Eye (tissue), 1 donor: ENCODE measurements at regions not wholly inside any gene's neighbourhood (a gene's known extent, or its start where the extent isn't known, plus 50 kb on each side); places are given as distances from the start of the nearest gene placed in this dataset.

Source experiments
- DNase-seq: peaks from one replicate; pipeline ENCODE4 v3.0.0-alpha.2; 2015

DNA sequence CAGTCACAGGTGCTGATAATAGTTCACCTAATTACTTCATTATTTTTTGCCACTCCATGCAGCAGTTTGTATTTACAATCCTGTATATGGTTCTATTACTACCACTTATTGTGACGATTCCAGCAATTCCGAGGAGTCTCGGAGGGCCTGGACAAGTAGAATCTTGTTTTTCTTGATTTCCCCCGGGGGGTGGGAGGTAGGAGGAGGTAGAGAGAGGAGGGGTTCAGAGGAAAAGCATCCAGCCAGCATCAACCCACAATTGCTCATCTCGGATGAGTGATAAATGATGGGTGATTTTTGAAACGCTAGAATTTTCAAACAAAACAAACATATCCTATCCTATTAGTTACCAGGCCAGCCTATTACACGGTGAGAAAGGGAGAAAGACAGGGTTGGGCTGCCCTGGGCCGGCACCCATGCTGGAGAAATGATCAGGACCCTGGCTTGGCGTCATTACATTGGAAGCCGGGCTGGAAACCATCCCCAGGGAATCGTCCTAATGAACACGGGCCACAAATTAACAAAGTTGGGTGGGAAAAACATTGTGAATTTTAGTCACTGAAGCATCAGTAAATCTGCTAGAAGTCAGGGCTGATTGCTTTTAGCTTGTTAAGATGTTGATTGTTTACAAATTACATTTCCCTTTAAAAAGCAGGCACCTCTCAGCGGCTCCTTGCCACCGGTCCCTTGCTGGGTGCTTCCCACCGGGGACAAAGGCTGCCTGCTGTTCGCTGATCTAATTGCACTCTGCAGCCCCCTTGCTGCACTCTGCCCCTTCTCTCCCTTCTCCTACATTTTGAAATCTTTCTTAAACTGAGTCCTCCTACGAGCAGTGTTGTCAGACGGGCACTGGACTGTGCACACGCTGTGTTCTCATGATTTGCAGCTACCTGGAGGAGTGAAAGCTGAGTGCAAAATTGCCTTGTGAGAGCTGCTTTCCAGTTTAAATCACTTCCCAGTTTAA is 95.5 kb downstream of the FAM204A start:
- peak; percentile 41 for DNase-seq

DNA sequence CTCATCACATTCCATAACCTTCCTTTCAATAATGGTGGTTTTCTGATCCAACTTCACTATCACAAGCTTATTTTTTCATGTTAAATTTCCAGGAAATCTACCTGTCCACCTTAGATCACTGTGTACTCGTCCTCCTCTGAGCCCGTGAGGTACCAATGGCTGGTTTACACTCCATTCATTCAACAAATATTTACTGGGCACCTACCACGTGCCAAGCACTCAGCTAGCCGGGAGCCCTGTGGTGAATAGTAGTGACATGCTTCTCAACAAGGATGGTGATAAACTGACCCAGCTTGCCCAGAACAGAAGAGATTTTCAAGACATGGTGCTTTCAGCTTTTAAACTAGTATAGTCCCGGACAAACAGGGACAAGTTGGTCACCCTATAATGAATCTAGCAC is 98.2 kb downstream of the FAM204A start:
- DNase-seq = no peak

DNA sequence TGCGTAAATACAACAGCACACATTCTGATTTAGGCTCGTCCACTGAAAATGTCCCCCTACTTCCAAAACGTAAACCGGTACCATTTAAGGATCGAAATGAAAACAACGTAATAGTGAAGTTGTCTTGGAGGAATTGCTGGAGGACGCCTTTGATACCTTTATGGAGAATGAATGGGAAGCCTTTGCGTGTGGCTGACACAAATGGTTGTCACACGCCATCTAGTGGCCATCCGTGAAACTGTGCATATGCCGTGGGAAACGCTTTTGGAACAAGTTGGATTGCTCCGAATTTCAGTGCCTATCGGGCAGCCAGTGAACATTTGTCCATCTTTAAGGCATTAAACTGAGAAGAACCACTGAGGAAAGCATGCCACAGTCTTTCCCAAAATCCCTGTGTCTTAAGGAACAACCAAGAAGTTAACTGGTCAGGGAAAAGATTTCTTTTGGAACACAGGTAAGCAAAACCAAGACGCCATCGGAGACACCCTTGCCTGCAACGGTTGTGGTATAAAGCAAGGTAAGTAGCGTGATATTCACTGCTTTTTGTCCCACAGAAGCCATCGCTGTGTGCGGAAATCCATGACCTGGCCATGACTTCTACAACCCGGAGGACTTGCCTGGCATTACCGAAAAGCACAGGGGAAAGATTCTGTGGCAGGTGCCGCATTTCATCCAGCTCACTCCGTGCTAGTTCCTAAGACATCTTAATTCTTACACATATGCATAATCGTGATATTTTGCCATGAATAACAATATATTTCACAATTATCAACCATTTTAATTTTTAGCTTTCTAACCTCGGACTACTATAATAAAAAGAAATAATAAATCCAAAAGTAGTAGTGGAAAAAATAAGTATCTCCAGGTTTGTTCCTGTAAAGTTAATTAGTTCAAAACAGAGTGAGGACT is 100.6 kb downstream of the FAM204A start:
- peak; percentile 97 for DNase-seq

DNA sequence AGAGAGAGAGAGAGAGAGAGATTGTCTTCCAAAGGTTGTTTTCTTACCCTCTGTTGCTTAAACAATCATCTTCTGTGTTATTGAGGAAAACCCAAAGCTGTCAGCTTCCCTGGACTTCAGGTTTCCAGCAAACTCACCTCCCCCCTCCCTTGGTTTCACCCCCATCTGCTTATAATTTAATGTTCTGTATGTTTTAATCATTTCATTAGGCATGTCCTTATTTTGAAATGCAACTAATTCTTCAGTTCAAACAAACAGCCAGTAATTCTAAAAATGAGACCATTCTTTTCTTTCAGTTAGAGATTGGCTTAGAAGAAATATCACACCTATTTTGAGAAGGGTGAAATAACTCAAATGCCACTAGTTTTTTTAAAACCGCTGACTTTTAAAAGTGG is 102.9 kb downstream of the FAM204A start:
- no peak for DNase-seq

DNA sequence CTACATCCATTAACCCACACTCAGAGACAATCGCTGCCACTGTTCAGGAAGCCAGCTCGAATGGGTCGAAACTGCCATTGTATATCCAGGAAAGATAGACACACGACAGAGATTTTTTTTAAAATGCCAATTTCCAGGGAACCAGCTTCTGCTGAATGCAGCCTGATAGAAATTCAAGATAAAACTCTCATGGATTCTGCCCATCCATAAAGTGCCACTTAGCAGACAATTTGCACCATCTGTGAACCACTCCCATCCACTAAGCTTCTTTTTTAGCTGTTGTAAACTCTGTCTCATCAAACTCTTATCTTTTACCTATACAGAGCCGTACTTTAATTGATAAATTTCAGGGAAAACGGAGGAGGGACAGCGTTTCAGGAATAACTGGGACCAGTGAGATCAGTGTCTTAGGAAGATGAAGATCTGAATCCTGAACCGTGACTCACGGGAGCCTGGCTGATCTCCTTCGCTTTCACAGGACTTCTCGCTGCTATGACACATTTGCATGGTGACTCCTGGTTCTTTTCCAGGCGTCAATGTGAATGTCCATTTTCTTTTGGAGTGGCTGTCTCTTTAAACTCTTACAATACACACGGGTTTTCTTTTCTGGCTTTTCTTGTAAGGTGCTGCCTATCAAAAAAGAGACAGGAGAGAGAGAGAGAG is 103.4 kb downstream of the FAM204A start:
- DNase-seq = no peak

DNA sequence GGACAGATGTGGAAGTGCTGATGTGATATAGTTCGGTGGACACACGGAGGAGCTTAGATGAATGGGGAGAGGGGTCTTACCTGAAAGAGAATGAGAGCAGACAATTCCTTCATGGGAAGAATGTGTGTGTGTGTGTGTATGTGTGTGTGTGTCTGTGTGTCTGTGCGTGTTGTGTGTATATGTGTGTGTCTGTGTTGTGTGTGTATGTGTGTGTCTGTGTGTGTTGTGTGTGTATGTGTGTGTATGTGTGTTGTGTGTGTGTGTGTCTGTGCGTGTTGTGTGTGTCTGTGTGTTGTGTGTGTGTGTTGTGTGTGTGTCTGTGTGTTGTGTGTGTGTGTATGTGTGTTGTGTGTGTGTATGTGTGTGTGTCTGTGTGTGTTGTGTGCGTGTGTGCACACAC is 104.2 kb downstream of the FAM204A start:
- DNase-seq = no peak

DNA sequence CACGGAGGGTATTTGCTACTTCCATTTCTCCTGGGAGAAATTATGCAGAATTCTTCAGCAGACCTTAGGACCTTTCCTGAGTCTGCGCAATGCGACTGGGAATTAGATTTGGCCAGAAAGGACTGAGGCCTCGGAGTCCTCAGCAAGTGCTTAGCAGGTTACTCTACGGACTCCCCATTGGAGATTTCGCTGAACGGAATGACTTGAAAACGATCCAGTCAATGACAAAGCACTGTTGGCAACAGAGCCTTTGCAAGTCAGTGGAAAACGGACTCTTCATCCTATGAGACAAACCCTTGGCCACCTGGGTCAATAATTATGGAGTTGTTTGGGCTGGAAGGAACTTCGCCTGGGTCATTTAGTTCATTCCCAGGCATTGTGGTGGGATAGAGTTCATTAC is 107.4 kb downstream of the FAM204A start:
- no peak for DNase-seq

DNA sequence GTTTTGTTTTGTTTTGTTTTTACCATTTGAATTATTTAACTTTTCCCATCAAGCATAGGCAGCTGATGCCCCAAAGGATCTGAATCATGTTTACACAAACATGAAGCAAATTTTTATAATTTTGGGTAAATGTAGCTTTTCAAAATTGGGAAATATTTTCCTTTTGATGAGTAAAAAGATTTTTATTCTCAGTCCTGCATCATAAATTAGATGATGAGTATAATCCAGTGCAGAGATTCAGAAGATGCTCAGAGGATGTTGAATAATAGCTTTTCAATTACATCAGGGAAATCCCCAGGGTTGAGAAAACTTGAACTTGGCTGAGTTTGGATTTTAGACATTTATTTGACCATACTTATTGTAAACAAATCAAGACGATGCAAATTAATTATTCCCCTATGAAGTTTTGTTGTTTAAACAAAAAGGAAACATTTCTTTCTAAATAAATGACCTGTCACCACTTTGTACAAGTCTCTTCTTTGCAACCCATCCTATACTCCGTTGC is 121.7 kb downstream of the FAM204A start:
- DNase-seq = no peak

DNA sequence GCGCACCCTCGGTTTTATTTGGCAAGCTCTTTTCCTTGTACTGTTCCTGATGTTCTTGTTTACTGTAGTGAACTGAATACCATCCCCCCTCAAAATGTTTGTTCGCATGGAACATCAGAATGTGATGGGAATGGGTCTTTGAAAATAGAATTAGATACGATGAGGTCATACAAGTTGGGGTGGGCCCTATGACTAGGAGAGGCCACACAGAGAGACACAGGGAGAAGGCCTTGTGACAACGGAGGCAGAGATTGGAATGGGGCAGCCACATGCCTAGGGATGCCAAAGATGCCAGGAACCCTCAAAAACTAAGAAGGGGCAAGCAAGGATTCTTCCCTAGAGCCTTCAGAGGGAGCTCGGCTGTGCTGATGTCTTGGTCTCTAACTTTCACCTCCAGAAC is 123.6 kb downstream of the FAM204A start:
- no peak for DNase-seq

DNA sequence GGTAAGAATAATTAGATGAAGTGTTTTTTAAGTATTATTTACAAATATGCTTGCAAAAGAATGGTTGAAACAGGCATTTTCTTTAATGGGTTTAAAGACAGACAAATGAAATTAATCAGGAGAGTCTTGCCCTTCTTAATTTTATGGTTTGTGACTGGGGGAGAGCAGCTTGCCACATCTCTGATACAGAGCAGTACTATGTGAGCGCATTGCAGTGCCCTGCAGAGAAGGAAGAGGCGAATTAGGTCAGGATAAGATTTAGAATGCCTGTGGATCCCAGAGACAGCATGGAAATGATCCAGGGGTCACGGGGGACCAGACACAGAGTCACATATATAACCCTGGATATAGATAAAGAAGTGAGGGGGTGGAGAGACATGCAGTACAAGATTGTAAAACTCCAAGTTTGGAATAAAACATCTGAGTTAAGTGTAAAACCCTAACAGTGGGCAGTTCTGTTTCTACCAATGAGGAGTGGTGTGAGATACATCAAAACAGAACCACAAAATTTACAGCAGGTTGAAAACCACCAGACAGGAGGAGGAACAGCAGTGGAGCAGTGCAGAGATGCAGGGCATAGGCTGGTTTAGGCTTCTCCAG is 125.5 kb downstream of the FAM204A start:
- no peak for DNase-seq

DNA sequence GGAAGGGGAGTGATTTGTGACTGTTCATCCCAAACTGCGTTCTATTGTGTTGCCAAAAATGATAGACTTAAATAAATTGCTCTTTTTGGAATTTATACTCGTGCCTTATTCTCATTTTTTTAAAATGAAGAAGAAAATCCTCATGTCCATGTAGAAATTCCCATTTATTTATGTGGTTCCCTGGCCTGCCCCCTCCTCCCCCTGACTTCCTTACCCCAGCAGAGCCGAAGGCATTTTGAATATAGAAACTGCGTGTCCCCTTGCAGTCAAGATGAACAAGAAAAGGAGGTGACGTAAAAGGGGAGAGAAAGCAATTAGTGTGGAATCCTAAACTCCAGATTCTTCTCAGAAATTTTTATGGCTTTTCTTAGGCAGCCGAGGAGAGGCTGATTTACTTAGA is 126.1 kb downstream of the FAM204A start:
- peak; percentile 33 for DNase-seq

DNA sequence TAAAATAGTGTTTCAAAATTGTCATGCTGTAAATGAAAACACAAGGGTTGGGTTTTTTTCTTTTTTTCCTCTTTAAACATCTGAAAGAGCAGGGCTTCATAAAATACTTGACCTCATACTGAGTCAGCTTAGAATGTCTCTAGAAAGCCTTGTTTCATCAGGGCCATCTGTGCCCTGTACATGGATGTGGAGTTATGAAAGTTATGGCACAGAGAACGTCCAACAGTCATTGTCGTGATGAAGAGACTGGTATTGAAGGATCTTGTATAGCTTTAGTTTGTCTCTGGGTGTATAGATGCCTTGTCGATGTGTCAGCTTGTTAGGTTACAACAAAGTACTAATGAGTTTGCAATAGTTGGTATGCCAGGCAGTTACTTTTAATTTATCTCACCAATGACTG is 127.3 kb downstream of the FAM204A start:
- no peak for DNase-seq

DNA sequence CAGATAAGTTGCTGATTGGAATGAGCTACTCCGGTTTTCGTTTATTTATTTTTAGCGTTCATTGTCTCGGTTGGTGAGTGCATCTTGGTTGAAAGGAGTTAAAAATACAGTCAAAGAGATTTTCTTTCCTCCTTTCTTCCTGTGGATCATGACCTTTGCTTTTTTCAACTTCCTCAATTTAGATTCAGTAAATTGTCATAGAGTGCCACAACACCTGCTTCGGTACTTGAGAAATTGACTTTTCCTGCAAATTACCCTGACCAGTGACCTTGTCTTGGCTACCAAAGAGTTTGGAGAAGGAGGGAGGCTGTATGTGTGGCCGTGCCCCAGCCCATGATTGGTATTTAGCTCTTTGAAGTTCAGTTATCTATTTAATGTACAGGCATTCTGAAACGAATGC is 128.7 kb downstream of the FAM204A start:
- DNase-seq = no peak

DNA sequence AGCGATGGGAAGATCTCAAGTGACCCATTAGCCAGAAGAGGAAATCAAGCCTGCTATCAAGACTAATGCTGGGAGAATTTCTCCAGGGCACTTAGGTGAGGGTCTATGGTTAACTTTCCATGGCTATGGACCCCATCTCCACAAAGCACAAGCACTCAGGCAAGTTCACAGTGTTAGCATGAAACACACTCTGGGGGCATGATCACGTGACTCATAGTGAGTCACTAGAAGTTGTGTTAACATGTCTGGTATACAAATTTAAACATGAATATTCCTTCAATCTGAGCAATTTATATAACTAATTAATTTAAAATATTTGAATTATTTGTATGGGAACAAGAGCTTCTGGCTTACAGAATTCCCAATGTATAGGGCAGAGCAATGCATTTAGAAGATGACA is 131.8 kb downstream of the FAM204A start:
- DNase-seq = no peak

DNA sequence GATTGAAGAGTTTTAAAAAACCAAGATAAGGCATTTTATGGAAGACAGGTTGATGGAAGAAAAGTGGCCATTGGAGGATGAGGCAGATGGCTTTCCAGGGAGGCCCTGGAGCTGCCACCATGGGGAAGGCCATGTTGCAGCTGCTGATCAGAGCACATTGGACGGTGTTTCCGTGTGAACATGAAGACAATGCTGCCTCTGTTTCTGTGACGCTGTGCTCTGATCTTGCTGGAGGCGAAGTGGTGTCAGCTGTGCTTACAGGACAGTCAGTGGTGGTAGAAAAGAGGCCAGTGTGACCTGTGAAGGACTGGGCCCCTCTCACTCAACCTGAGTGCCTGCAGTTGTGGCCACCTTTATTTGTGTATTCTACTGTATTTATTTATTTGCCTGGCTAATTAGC is 132.9 kb downstream of the FAM204A start:
- DNase-seq = no peak

DNA sequence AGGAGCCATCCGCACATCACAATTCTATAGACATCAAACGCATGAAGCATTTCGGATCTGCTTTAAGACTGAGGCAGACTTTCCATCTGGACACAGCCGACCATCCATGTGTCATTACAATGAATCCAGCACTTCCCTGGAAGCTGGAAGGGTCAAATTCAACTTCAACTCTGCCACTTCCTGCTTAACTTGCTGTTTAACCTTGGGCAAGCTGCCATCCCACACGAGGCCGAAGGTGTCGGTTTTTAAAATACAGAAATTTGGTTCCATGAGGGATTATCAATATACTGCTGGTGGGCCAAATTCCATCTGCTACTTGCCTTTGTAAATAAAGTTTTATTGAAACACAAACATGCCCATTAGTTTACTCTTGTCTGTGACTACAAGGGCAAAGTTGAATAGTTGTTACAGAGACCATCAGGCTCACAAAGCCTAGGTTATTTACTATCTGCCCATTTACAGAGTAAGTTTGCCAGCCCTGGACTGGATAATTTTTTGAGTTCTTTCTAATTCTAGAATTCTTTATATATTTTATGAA is 134.6 kb downstream of the FAM204A start:
- no peak for DNase-seq

DNA sequence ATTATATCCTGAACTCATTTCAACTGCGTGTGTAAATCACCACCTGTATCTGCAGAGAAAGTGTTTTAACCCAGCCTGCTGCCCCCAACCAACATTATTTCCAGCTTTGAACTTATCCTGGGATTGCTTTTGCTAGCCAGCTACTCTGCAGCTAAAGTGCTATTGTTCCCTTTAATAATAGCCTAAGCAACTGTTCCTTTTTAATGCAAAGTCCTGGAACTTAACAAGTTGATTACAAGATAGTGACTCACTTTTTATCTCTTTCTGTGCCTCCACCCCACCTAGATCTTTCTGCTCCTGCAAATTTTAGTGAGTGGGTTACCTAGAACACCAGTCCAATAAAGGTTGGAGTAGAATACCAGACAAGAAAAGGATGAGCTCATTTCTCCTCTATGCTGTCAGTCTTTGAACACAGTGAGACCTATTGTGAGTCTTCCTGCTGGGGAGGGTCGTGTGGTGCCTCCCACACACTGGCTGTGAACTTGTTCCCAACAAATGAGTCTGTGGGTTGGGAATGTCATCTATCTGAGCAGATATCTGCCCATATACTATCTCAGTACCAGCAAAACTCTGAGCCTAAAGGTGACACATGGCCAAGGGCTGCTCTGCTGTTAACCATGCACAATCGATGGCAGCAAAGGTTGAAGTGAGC is 137.7 kb downstream of the FAM204A start:
- no peak for DNase-seq

DNA sequence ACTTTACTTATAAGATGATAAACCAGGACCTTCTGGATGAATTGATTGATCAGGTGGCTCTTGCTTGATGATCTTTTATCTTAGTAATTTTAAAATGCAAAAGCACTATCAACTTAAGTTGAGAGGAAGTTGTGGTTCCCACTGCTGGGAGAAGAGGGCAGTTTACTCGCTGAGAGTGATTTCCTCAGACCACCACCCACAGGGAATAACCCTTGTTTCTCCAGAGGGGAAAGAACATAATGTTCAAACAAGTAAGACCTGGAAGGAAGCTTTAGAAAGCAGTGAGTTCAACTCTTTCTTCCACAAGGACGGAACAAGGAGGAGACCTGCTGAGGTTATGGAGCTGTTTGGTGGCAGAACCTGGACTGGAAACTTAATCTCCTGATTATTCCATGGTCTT is 138.7 kb downstream of the FAM204A start:
- no peak for DNase-seq

DNA sequence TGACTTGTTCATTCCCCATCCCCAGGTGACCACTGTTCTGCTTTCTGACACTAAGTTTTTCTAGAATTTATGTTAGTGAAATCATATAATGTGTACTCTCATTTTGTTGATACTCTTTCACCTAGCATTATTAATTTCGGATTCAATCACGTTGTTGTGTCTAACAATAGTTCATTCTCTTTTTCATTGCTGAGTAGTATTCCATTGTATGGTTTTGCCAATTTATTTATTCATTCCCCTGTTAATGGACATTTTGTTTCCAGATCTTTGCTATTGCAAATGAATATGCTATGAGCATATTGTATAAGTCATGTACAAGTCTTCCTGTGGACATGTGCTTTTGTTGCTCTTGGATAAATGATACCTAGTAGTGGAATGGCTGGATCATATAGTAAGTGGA is 146.4 kb downstream of the FAM204A start:
- DNase-seq = no peak

DNA sequence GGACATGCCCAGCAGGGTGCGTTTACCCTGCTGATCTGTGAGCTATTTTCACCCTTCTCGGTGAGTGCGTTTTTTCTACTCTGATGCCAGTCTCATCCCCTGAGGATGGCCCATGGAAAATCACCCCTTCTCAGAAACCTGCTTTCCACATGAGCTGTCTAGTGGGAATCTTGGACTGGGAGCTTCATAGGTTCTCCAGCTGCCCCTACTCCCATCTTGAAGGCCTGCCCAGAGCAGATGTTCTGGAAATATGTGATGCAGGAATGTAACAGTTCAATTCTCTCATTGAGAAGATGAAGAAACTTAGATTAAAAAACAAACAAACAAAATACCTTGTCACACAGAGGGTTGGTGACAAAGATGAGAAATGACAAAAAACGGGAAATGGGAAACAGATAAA is 146.9 kb upstream of the RAB11FIP2 start:
- DNase-seq = no peak

DNA sequence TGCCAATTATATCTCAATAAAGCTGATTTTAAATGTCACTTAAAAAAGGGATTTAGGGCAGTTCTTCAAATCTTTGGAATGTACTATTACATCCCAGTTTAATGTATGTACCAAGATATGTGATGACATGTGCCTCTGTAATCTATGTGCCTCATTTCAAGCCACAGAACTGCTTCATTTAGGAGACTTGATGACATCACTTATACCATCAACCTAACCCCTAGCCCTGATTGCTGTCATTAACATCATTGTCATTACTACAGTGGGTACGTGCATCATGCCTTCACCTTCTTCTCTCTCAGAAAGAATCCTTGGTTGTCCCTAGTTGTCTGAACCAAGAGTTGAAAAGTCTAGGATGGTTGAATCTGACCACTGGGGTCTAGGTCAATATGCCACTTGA is 134.3 kb upstream of the RAB11FIP2 start:
- no peak for DNase-seq

DNA sequence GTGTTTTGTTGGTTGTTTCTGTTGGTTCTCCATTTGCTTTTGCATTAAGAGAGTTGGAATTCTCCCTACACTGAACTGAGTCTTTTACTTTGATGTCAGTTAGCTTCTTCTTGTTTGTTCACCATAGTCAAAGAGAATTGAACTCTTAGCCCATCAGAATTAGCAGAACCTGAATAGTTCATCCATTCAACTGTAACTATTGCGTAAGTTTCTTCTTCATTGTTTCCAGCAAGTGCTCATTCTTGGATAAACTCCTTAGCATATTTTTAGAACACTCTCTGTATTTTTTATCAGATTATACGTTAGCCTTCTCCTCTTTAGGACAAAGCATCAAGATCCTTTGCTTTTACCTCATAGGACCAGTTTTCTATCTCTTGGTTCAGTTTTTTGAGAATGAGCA is 128.4 kb upstream of the RAB11FIP2 start:
- no peak for DNase-seq
